Gastrocnemius medialis (tissue), 4 donors: ENCODE measurements at regions not wholly inside any gene's neighbourhood (a gene's known extent, or its start where the extent isn't known, plus 50 kb on each side); places are given as distances from the start of the nearest gene placed in this dataset.

Experiments used
- CTCF ChIP-seq, 5 experiments: fragments of 450-650 bp in 3 of 5; fragments of 200-600 bp in 2 of 5; sonication (generic) in 2 of 5; IDR thresholded peaks in 4 of 5; conservative IDR thresholded peaks in 1 of 5; 1 replicate in 4 of 5; 2 replicates in 1 of 5; pipeline ENCODE4 v1.5.1; 2016 to 2019; ENCODE audit warnings: antibody characterized with exemption in 5 of 5, mild to moderate bottlenecking in 3 of 5, moderate library complexity in 3 of 5
- POLR2A ChIP-seq, 2 donors: fragments of 450-650 bp; IDR thresholded peaks; one replicate each; pipeline ENCODE4 v1.6.1; 2017; ENCODE audit warnings: antibody characterized with exemption in 2 of 2, mild to moderate bottlenecking in 2 of 2, moderate library complexity in 2 of 2

- TF ChIP-seq CTCF (IDR thresholded peaks at IDR 0.05 in 4 of 5, conservative IDR thresholded peaks at IDR 0.05 in 1 of 5): no peak
- no peak for TF ChIP-seq POLR2A (IDR thresholded peaks at IDR 0.05)
Observed at GRCh38 chr6:148671952-148672351, 74.9 kb upstream of the UST start.
